ENCODE measurements at regions not wholly inside any gene's neighbourhood (a gene's known extent, or its start where the extent isn't known, plus 50 kb on each side); places are given as distances from the start of the nearest gene placed in this dataset.
"Not testable (repeated sequence)": the region's sequence is repeated elsewhere in the genome, so short reads cannot be mapped to it uniquely, and the experiment has no call there.

DNA sequence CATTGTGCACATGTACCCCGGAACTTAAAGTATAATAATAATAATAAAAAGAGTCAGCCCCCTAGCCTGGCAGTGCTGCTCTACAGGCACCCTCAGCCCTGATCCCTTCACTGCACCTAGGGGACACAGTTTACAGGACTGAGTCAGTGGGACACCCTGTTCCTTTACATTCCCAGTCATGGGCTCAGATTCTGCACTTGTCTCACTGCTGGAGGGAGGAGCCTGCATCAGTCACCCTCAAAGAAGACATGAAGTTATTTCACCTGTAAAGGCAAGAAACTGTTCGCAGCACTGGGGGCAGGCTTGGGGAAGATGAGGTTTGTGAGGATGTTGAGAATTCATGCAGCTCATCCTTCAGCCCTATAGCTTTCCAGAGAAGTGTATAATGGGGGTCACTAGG lies 50.7 kb upstream of the VPREB1 start:
- DNase-seq (ENCODE audit: low spot score): no peak

DNA sequence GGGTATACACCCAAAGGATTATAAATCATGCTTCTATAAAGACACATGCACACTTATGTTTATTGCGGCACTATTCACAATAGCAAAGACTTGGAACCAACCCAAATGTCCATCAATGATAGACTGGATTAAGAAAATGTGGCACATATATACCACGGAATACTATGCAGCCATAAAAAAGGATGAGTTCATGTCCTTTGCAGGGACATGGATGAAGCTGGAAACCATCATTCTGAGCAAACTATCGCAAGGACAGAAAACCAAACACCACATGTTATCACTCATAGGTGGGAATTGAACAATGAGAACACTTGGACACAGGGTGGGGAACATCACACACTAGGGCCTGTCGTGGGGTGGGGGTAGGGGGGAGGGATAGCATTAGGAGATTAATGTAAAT lies 51.1 kb upstream of the VPREB1 start:
- not testable (repeated sequence) for DNase-seq (ENCODE audit: low spot score)

DNA sequence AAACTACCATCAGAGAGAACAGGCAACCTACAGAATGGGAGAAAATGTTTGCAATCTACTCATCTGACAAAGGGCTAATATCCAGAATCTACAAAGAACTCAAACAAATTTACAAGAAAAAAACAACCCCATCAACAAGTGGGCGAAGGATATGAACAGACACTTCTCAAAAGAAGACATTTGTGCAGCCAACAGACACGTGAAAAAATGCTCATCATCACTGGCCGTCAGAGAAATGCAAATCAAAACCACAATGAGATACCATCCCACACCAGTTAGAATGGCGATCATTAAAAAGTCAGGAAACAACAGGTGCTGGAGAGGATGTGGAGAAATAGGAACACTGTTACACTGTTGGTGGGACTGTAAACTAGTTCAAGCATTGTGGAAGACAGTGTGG lies 51.6 kb upstream of the VPREB1 start:
- not testable (repeated sequence) for DNase-seq (ENCODE audit: low spot score)

DNA sequence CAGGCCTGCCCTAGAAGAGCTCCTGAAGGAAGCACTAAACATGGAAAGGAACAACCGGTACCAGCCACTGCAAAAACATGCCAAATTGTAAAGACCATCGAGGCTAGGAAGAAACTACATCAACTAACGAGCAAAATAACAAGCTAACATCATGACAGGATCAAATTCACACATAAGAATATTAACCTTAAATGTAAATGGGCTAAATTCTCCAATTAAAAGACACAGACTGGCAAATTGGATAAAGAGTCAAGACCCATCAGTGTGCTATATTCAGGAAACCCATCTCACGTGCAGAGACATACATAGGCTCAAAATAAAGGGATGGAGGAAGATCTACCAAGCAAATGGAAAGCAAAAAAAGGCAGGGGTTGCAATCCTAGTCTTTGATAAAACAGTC lies 54.8 kb upstream of the VPREB1 start:
- DNase-seq (ENCODE audit: low spot score): not testable (repeated sequence)

DNA sequence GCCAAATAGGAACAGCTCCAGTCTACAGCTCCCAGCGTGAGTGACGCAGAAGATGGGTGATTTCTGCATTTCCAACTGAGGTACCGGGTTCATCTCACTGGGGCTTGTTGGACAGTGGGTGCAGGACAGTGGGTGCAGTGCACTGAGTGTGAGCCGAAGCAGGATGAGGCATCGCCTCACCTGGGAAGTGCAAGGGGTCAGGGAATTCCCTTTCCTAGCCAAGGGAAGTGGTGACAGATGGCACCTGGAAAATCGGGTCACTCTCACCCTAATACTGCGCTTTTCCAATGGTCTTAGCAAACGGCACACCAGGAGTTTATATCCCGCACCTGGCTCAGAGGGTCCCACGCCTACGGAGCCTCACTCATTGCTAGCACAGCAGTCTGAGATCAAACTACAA lies 56.7 kb upstream of the VPREB1 start:
- not testable (repeated sequence) for DNase-seq (ENCODE audit: low spot score)

DNA sequence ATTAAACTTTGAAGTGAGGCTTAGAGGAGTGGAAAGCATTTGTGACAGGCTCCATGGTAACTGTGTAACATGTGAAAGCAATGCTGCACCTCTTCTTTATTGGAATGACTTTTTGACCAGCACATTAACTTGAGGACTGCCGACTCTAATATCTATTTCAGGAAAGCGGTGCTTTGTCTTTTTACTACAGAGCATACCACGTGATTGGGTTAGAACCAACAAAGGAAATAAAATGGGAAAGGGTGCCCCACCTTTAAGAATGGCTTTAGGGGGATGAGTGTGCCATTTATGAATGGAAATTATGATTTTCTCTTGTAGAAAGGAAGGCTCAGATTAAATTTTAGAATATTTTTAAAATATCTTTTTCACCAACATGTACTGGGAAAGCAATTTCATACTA lies 57.3 kb upstream of the VPREB1 start:
- no peak for DNase-seq (ENCODE audit: low spot score)

DNA sequence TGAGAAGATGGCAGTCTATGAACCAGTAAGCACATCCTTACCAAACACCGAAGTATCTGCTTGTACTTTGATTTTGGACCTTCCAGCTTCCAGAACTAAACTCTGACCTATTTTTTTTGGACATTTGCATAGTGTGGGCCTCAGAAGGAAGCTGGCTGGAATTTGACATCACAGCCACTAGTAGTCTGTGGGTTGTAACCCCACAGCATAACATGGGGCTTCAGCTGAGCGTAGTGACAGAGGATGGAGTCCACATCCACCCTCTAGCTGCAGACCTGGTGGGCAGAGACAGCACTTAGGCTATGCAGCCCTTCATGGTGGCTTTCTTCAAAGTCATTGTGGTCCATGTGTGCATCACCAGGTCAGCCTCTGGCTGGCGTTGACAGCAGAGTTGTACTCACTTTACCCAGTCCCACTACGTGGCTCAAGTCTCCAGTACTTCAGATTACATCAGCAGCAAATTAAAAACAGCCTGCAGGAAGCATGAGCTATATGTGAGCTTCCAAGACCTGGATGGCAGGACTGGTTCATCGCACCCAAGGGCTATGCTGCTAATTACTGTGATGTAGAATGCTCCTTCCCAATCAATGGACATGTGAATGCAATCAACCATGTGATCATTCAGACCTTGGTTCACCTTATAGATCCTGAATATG lies 58.6 kb upstream of the VPREB1 start:
- DNase-seq (ENCODE audit: low spot score): no peak

DNA sequence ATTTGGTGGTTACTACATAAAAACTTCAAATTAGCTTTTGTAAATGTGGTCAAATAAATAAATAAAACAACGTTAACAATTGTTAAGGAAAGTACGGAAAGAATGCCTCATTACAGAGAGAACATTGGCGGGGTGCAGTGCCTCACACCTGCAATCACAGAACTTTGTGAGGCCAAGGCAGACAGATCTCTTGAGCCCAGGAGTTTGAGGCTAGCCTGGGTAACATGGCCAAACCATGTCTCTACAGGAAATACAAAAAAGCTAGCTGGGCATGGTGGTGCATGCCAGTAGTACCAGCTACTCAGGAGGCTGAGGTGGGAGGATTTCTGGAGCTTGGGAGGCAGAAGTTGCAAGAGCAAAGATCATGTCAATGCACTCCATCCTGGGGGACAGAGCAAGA lies 59.4 kb upstream of the VPREB1 start:
- DNase-seq (ENCODE audit: low spot score): no peak

DNA sequence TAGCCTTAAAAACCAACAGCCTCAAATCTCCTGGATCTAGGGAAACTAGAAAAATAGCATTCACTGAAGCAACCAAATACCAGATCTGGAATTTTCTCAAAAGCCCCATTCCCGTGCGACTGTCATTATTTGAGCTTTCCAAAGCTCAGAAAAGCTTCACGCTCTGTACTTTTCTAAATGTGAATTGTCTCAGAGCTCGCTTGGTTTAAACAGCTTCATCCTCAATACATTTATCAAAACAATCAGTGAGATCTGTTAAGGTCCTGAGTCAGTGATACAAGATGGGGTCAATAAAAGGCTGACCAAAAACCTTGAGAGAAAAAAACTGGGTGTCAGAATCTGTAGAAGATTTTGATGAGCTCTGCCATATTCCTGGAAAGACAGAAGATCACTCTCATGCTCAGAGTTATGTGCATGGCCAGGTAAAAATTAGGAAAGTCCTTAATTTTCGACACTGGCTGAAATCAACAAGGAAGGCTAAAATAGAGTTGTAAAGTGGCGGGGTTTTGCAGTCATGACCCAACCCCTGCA lies 60.2 kb upstream of the VPREB1 start:
- DNase-seq (ENCODE audit: low spot score): no peak

DNA sequence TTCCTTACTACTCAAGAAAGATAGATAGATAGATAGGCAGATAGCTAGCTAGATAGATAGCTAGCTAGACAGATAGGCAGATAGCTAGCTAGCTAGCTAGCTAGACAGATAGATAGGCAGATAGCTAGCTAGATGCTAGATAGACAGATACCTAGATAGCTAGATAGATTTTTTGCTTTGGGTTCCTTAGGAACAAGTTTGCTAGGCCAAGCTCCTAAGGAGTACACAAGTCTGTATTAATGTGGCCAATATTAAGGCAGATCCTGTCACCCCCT lies 61.7 kb upstream of the VPREB1 start:
- no peak for DNase-seq (ENCODE audit: low spot score)

DNA sequence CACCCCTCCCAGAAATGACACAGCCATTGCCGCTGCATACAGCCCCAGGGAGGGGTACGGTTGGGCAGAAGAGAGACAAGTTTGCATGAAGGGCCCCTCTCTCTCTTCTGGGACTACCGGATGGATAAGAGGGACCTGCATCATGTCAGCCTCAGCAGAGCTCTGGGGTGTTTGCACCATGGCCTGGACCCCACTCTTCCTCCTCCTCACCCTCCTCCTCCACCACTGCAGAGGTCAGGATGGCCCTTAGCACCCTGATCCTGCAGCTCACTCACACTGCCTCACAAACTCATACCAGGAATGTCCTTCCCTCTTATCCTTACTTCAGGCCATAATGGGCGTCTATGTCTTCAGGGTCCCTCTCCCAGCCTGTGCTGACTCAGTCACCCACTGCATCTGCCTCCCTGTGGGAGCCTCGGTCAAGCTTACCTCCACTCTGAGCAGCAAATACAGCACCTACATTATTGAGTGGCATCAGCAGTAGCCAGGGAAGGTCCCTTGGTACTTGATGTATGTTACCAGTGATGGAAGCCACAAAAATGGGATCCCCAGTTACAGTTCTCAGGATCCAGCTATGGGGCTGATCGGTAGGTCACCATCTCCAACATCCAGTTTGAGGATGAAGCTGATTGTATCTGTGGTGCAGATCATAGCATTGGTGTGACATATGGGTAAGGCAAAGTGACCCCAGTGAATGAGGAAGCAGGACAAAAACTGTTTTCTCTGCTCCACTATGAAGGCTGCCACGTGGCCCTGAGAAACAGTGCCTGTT lies 62.2 kb upstream of the VPREB1 start:
- DNase-seq (ENCODE audit: low spot score): no peak

DNA sequence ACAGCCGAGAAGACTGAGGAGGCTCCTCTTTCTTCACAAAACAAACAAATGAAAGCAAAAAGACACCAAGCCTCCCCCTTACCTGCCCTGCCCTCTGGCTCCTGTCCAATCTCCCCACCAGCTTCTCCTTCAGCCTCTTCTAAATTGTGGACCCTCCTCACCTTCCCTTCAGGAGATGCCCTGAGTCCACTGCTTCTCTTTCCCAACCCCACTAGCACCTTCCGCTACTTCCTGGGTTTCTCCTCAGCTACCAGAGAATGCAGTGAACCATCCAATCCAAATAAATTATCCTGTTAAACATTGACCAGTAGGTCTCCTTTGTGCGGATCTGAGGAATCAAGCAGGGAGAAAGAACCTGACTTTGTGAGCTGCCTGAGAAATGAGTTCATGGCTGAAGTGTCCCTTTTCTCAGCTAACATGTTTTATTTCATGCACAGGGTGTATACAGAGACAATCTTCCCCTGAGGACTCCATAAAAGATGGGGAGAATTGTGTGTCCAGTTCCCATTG lies 63.2 kb upstream of the VPREB1 start:
- DNase-seq (ENCODE audit: low spot score): no peak

DNA sequence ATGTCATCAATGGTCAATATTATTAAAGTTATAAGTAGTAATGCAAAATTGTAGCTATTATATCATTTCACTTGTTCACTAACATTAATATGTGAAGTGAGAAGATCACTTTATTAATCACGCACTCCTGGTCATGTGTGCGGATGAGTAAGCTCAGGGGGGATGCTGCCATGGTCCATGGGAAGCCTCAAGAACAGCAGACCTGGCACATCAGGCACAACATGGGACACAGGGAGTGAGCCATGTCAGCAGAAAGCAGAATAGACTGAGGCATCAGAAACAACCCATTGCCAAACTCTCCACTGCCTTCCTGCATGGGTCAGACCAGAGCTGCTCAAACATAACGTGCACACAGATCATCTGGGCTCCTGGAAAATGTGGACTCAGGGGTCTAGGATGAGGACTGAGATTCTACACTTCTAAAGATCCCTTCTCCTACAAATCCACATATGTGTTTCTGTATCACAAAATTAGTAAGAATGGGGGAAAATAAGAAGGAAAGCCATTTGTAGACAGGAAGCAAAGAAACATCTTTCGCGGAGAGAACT lies 63.8 kb upstream of the VPREB1 start:
- DNase-seq (ENCODE audit: low spot score): no peak

DNA sequence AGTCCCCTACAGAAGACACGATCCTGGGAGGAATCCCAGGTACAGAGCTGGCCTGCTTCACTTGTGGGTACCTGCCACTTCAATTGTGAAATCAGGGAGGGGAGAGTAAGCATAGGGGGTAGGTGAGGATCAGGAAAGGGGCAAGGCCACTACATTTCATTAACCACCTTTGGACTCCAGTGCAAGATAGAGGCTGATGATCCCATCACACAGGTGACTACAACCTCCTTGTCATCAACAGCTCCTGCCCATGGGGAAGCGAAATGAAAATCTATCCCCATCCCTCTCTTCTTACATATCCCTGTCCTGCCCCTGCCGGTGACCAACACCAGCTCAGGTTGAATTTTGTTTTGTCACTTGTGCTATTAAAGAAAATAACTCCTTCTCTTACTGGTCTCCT lies 64.7 kb upstream of the VPREB1 start:
- DNase-seq (ENCODE audit: low spot score): no peak

DNA sequence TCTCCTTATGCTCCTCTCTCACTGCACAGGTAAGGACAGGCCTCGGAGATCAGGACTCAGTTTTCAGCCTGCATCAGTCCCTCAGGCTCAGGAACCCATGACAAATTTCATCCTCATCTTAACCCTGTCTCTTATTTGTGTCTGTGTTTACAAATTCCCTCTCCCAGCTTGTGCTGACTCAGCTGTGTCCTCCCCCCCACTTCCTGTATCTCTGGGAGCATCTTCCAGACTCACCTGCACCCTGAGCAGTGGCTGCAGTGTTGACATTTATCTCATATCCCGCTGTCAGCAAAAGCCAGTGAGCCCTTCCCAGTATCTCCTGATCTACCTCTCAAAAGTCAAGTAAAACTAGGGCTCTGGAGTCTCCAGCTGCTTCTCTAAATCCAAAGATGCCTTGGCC lies 65.6 kb upstream of the VPREB1 start:
- DNase-seq (ENCODE audit: low spot score): no peak

DNA sequence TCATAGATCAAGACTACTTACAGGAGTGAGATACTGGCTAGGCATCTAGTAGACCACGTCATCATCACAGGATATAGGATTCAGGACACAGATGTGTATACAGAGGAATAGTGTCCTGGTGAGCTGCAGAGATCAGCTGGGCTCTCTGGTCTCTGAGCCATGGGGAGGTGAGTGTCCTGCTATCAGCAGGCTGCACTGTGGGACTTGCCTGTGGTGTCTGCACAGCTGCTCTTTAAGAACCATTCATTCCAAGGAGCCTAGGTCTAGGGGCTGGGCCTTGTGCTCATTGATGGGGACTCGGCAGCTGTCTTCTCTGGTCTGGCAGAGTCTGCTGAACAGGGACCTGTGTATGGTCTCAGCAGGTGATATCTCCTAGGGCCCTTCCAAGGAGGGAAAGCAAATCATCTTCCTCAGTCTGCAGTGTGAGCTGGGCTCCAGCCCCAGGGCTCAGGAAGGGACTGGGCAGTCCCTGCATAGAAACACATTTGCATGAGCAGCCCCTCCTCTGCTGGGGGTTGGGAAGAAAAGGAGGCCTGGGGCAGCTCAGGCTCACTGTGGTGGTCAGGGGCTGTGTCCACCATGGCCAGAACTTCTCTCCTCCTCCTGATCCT lies 66.1 kb upstream of the VPREB1 start:
- no peak for DNase-seq (ENCODE audit: low spot score)

DNA sequence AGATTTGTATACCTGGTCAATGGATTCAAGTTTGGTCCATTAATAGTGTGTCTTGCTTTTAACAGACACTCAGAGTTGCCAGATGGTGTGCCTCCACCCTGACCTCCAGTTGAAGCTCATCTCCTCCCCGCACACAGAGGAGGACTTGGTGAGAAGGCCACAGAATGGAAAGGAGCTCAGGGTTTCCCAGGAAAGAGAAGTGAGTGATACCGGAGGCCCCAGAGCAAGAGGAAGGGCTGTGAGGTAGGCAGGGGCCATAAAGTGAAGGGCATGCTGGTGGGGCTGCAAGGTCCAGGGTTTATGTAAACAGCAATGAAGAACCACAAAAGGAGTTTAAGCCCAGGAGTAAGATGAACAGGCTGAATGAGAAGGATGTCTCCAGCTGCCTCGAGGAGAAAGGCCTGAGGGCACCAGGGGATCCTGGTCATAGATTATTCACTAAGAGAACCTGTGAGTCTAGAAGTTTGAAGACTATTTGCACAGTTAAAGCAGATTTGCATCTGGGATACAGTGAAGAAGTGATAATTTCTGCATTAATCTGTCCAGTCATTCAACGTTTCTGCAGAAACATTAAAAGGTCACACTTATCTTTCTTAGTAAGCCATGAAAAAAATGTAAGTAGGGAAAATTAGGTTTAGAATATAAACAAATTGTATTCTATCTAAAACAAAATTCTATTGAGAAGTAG lies 67.5 kb upstream of the VPREB1 start:
- DNase-seq (ENCODE audit: low spot score): no peak

DNA sequence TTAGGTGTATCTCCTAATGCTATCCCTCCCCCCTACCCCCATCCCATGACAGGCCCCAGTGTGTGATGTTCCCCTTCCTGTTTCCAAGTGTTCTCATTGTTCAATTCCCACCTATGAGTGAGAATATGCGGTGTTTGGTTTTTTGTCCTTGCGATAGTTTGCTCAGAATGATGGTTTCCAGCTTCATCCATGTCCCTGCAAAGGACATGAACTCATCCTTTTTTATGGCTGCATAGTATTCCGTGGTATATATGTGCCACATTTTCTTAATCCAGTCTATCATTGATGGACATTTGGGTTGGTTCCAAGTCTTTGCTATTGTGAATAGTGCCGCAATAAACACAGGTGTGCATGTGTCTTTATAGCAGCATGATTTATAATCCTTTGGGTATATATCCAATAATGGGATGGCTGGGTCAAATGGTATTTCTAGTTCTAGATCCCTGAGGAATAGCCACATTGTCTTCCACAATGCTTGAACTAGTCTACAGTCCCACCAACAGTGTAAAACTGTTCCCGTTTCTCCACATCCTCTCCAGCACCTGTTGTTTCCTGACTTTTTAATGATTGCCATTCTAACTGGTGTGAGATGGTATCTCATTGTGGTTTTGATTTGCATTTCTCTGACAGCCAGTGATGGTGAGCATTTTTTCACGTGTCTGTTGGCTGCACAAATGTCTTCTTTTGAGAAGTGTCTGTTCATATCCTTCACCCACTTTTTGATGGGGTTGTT lies 71.5 kb upstream of the VPREB1 start:
- DNase-seq (ENCODE audit: low spot score): not testable (repeated sequence)

DNA sequence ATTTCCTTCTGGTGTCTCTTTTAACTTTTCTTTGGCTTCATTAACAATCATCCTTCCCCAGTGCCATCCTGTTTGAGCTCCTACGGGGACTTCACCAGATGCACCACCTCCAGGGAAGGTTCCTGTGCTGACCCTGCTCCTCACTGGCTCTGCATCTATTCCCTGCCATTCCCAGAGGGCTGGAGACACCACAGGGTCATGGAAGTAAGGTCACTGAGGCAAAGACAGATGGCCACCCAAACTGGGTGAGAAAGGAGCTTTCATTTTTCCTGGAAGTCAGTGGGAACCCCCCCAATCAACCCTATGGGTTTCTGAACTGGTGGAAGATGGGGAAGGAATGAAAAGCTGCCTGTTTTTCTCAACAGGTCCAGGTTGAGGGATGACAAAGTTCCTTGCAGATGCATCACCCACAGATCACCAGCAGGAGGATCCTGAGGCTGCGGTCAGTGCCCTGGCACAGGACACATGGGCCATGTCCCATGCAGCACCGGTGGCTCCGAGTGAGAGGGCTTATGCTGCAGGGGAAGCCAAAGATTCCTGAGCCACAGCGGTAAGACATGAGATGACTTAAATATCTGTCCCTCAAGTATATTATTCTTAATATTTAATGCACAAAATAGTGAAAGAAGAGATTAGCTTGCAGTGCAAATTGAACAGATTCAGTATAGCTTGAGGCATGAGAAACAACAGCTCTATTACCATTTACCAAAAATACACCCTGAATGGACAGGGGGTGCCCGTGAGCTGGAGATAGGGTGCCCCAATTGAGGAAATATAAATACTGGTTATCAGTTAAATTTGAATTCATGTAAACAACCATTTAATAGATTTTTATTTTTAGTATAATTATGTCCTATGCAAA lies 73.0 kb upstream of the VPREB1 start:
- no peak for DNase-seq (ENCODE audit: low spot score)

DNA sequence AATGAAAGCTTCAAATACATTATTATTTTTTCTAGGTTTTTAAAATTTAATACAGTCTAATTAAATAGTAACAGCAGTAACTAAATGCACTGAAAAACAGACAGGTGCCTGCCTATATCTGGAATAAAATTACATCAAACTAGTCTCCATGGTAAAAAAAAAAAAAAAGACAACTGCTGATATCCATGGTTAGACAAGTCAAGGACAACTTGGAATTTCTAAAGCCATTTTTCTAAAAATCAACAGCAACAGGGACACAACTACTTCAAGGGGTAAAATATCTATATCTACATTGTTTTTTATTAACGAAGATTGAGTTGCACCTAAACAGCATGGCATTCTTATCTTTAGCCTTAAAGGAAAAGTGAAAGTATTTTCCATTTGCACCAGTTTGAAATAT lies 74.7 kb upstream of the VPREB1 start:
- DNase-seq (ENCODE audit: low spot score): no peak
